HG03135 (cell line): ENCODE measurements at regions not wholly inside any gene's neighbourhood (a gene's known extent, or its start where the extent isn't known, plus 50 kb on each side); places are given as distances from the start of the nearest gene placed in this dataset.
"Not testable (repeated sequence)": the region's sequence is repeated elsewhere in the genome, so short reads cannot be mapped to it uniquely, and the experiment has no call there.

Source experiments
- ATAC-seq: cut with Tn5 transposase; IDR thresholded peaks from one replicate; pipeline ENCODE4 v1.9.1; 2021; ENCODE audit warnings: mild to moderate bottlenecking, moderate library complexity; ENCODE audit not compliant: unreplicated experiment

DNA sequence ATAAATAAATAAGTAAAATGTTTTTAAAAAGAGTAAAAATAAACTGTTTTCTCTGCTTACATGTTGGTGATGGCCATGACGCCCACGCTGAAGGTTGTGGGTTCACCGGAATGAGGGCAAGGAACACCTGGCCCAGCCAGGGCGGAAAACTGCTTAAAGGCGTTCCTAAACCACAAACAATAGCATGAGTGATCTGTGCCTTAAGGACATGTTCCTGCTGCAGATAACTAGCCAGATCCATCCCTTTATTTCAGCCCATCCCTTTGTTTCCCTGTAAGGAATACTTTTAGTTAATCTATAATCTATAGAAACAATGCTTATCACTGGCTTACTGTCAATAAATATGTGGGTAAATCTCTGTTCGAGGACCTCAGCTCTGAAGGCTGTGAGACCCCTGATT, 63.3 kb upstream of the CEP78 start:
- ATAC-seq = not testable (repeated sequence)

DNA sequence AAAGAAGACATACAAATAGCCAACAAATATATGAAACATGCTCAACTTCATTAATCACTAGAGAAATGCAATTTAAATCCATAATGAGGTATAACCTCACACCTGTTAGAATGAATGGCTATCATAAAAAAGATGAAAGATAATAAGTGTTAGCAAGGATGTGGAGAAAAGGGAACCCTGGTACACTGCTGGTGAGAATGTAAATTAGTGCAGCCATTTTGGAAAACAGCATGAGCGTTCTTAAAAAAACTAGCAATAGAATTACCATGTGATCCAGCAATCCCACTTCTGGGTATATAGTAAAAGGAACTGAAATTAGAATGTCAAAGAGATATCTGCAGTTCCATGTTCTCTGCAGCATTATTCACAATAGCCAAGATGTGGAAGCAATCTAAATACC, 64.2 kb upstream of the CEP78 start:
- ATAC-seq = no peak

DNA sequence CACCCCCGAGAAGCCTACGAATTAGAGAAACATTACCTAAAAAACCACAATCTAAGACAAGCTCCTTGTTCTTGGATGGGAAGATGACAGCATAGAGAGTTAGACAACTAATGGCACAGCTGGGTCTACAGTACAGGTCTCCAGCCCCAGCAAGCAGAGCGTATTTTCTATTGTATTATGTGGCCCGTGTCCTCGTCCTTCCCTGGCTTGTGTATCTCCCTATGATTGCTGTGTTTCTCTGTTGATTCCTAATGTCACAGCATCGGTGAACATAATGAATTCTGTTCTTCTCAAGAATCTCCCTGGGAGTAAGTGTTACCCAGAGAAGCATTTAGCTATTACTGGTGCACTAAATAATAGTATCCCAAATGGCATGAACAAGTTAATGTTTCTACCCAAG, 66.8 kb upstream of the CEP78 start:
- no peak for ATAC-seq

- no peak for ATAC-seq
Observed at GRCh38 chr9:78167356-78167755, 68.5 kb upstream of the CEP78 start.

DNA sequence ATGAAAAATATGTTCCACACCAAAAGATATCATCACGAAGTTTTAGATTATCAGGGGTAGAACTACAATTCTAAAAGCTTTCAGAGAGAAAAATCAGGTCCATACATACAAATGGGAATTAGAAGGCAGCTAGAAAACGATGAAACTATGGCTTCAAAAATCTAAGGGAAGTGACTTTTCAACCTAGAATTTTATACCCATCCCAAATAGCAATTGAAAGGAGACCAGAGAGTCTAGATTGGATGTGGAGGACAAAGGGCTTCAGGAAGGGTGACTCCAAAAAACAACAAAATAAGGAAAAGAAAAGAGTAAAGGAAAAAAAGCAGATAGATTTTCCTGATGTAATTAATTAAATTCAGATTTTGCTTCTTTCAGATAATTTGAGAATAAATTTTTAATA, 72.0 kb upstream of the CEP78 start:
- ATAC-seq = no peak

DNA sequence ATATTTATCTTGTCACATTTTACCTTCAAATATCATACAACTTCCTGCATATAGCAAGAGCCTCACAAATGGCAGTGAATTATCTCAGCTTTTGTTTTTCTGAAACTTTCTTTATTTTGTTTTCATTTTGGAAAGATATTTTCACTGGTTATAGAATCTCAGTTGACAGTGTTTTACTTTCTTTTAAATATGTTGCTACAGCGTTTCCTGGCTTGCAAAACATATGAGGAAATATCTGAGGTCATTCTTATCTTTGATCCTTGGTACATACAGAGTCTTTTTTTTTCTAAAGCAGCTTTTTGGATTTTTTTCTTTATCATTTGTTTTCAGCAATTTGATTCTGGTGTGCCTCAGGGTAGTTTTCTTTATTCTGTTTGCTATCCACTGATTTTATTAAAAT, 77.6 kb upstream of the CEP78 start:
- no peak for ATAC-seq

DNA sequence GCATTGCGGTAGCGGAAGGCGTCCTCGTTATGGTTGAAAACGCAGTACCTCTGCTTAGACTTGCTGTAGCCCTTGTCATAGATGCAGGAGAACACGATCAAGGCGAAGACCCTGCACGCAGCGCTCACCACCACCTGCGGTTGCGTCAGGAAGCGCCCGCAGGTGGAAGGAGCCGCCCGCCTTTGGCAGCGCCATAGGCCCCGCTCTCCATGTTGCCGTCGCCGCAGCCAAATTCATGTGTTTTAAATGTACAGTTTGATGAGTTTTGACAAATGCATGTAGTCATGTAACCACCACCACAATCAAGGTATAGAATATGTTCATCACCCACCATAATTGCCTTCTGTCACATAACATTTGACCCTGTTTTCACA, 84.9 kb upstream of the CEP78 start:
- ATAC-seq = no peak

DNA sequence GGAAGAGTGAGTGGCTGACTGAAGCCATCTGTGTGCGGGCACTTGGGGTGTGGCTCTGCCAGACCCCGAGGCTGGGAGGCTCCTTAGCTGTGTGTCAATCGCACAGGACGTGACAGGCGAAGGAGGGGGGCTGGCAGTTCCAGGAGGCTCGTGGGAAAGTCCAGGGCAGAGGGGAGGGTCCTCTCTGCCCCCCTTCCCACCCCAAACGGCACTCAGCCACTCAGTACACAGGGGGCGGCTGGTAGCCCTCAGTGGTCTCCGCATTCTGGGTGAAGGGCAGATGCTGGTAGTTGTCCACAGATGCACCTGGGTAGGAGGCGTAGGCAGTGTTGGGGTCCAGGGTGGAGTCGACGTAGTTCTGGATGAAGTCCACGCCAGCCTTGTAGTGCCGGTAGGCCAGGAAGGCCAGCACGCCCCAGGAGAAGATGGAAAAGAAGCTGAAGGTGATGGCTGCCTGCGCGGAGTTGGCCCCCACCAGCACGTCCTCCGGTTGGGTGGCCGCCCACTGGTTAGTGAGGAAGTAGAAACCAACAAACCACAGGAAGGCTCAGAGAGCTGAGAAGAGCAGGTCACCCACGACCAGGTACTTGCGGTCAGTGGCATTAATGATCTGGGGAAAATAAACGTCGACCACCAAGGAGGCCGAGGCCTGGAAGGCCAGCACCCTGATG, 85.4 kb upstream of the CEP78 start:
- no peak for ATAC-seq

DNA sequence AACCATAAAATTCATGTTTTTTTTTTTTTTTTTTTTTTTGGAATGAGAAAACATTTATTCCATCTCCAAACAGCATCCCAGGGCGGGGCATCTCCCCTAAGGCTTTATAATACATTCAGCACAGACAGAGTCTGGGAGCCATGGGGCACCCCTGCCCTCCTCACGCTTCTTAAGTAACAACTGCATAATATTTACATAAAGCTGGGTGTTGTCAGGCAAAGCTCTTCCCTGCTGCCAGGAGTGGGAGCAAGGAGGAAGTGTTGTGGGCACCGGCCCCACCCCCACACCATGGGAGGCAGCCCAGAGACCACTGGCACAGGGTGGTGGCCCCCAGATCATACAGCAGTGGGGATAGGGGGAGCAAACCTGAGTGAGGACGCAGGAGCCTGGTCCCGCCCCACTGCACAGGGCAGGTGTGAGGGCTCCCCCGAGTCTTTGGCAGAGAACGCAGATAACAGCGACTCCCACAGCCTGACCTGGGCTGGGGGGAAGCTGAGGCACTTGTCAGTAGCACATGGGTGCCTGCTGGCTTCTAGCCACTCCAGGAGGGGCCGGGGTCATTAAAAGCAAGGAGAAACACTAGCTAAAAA, 86.1 kb upstream of the CEP78 start:
- ATAC-seq = no peak

- no peak for ATAC-seq
Observed at GRCh38 chr9:78146241-78146640, 89.6 kb upstream of the CEP78 start.

- no peak for ATAC-seq
Observed at GRCh38 chr9:78144663-78145377, 91.1 kb upstream of the CEP78 start.

DNA sequence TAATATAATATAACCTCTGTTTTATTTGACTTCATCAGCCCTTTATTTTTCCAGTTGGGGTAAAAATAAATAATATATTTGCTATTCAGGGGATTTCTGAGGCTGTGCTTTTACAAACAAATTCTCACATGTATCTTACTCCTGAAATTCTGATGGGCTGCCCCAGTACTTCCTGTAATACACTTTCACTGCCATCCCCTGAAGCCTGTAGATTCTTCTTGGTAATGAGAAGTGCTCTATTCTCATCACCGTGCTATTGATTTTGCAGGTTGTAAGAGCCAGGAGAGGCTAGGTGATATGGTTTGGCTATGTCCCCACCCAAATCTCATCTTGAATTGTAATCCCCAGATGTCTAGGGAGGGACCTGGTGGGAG, 91.9 kb upstream of the CEP78 start:
- no peak for ATAC-seq

DNA sequence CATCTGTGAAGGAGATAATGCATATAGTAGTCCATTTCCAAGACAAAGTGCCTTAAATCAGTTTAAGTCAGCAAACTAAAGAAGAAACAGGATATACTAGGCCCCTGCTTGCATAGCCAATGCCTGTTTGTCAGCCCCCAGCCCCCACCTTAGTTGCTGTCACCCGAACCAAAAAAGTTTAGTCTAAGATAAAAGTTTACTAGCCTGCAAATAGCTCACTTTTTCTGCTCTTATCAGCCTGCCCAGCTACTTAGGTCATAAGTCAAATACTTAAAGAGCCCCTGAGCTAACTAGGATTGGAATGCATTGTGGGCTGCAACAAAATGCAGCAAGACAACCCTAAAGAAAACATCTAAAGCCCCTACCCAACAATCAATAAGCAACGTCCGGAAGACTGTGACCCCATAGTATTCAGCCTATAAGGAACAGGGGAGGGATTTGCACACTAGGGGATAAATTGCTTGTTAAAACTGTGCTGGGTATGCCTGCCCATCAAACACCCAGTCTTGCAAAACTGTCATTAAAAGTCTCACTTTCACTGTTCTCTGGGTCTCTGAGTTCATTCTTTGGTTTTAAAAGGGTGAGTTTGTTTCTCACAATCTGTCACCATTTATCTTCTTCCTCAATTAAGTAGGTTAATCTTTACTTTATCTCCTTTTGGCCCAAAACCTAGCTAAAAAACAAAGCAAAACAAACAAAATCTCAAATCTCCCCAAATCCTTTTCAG, 92.4 kb upstream of the CEP78 start:
- no peak for ATAC-seq

- ATAC-seq = not testable (repeated sequence)
Observed at GRCh38 chr9:78142264-78142663, 93.6 kb upstream of the CEP78 start.

- ATAC-seq = no peak
Observed at GRCh38 chr9:78133751-78134150, 102.1 kb upstream of the CEP78 start.

DNA sequence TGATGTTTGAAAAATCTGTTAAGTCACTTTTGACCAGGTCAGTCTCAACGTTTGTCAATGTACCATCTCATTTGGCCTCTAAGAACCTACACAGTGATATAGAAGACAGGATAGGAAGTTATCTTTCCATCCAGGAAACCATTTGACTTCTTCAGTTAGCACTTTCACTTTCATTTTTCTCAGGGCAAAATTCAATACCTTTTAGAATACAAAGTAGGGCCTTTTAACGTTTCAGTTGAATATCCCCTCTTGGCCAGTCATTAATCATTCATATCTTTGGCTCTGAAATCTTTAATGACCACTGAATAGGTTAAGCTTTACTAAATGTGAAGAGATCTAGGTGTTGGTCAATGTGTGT, 101.1 kb upstream of the GNAQ start:
- ATAC-seq = no peak

- ATAC-seq = no peak
Observed at GRCh38 chr9:78131969-78132700, 100.5 kb upstream of the GNAQ start.

DNA sequence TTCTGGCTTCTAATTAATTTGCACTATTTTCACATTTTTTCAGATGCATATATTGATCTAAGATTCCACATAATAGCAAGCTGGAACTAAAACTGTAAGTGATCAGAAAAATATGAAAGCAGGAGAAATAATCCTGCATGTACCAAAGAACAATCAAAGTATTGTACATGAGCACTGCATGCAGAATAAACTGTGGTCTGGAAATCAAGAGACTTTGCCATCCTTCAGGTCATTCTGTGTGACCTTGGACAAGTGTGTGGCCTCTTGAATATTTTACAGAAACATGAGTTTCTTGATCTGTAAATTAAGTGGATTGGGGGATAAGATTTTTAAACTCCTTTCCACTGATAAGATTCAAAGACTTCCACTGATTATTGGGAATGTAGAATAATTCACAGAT, 99.2 kb upstream of the GNAQ start:
- ATAC-seq = no peak

- no peak for ATAC-seq
Observed at GRCh38 chr9:78130004-78130403, 98.4 kb upstream of the GNAQ start.

DNA sequence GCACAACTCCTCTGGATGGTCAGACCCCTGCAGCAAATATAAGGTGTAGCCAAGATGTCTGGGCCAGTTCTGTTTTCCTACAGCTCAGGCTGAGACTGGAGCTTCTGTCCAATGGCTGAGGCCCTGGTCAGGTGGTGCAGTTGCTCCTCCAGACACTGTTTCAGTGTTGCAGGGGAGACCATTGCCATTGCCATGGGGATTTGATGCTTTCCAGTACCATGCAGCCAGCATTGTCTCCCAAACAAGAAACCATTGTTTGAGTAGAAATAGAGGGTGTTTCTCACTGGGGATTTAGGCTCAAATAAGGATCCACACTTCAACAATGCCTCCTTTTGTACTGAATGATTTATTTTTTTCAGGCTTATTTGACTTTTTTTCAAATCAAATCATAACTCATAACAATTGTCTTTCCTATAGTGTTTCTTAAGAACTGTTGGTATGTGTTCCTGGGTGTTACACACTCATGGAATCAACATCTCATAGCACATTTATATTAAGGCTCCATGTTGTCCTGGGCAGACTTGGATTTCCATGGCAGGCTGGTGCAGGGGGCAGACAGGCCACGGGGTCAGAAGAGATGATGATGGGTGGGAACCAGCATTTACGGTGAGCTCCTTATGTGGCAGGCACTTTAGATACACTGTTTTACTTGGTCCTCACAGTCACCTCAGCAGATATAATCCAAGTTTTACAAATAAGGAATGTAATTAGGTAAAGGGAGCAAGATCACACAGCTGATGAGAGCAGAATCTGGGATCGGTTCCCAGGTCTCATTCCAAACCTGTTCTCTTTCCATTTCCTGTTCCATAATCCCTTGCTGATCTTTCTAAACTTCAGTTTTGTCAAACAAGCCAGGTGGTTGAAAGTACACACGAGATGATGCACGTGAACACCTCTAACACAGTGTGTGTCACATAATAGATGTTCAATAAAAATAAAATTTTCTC, 95.9 kb upstream of the GNAQ start:
- ATAC-seq = no peak
